ENCODE measurements at regions not wholly inside any gene's neighbourhood (a gene's known extent, or its start where the extent isn't known, plus 50 kb on each side); places are given as distances from the start of the nearest gene placed in this dataset.

GRCh38 chr12:124718036-124718435, 145.6 kb downstream of the SCARB1 start:
- TF ChIP-seq, protein P1, sequence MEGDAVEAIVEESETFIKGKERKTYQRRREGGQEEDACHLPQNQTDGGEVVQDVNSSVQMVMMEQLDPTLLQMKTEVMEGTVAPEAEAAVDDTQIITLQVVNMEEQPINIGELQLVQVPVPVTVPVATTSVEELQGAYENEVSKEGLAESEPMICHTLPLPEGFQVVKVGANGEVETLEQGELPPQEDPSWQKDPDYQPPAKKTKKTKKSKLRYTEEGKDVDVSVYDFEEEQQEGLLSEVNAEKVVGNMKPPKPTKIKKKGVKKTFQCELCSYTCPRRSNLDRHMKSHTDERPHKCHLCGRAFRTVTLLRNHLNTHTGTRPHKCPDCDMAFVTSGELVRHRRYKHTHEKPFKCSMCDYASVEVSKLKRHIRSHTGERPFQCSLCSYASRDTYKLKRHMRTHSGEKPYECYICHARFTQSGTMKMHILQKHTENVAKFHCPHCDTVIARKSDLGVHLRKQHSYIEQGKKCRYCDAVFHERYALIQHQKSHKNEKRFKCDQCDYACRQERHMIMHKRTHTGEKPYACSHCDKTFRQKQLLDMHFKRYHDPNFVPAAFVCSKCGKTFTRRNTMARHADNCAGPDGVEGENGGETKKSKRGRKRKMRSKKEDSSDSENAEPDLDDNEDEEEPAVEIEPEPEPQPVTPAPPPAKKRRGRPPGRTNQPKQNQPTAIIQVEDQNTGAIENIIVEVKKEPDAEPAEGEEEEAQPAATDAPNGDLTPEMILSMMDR (IDR thresholded peaks at IDR 0.05): no peak
- no peak for TF ChIP-seq REST (IDR thresholded peaks at IDR 0.05; ENCODE audit: insufficient read depth in 1 of 2, low read depth in 2 of 2, low read length in 1 of 2)

Data from Panc1 (cell line).